ENCODE measurements at regions not wholly inside any gene's neighbourhood (a gene's known extent, or its start where the extent isn't known, plus 50 kb on each side); places are given as distances from the start of the nearest gene placed in this dataset.

- TF ChIP-seq CTCF (IDR thresholded peaks at IDR 0.05; ENCODE audit: insufficient read depth, low read length) (no peak), POLR2AphosphoS5 (IDR thresholded peaks at IDR 0.05; ENCODE audit: low read depth) (no peak), GABPA (IDR thresholded peaks at IDR 0.05; ENCODE audit: low read depth) (no peak), SPI1 (IDR thresholded peaks at IDR 0.05; ENCODE audit: borderline replicate concordance, low read depth) (no peak)
- TF ChIP-seq, protein P1, sequence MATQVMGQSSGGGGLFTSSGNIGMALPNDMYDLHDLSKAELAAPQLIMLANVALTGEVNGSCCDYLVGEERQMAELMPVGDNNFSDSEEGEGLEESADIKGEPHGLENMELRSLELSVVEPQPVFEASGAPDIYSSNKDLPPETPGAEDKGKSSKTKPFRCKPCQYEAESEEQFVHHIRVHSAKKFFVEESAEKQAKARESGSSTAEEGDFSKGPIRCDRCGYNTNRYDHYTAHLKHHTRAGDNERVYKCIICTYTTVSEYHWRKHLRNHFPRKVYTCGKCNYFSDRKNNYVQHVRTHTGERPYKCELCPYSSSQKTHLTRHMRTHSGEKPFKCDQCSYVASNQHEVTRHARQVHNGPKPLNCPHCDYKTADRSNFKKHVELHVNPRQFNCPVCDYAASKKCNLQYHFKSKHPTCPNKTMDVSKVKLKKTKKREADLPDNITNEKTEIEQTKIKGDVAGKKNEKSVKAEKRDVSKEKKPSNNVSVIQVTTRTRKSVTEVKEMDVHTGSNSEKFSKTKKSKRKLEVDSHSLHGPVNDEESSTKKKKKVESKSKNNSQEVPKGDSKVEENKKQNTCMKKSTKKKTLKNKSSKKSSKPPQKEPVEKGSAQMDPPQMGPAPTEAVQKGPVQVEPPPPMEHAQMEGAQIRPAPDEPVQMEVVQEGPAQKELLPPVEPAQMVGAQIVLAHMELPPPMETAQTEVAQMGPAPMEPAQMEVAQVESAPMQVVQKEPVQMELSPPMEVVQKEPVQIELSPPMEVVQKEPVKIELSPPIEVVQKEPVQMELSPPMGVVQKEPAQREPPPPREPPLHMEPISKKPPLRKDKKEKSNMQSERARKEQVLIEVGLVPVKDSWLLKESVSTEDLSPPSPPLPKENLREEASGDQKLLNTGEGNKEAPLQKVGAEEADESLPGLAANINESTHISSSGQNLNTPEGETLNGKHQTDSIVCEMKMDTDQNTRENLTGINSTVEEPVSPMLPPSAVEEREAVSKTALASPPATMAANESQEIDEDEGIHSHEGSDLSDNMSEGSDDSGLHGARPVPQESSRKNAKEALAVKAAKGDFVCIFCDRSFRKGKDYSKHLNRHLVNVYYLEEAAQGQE (IDR thresholded peaks at IDR 0.05; ENCODE audit: insufficient replicate concordance, low read depth) = no peak
Observed at GRCh38 chr13:21230516-21230915, 54.1 kb downstream of the MRPL57 start.

All from HL-60 (cell line).